Hepatocyte (in vitro differentiated cells): ENCODE measurements at regions not wholly inside any gene's neighbourhood (a gene's known extent, or its start where the extent isn't known, plus 50 kb on each side); places are given as distances from the start of the nearest gene placed in this dataset.

Source experiments
- DNase-seq: peaks from one replicate; pipeline ENCODE4 v3.0.0-alpha.2; 2016; ENCODE audit warnings: low spot score
- H2AFZ ChIP-seq: fragments of 200-600 bp; sonication (generic); 2 replicates; pipeline ENCODE4 v1.6.0; 2016; ENCODE audit warnings: antibody characterized with exemption, mild to moderate bottlenecking
- H3K27ac ChIP-seq: fragments of 200-600 bp; sonication (generic); 2 replicates; pipeline ENCODE4 v1.5.1; 2016; ENCODE audit warnings: mild to moderate bottlenecking
- H3K27me3 ChIP-seq: fragments of 200-600 bp; sonication (generic); 2 replicates; pipeline ENCODE4 v1.6.1; 2016
- H3K36me3 ChIP-seq: fragments of 200-600 bp; sonication (generic); replicated peaks from 2 replicates; pipeline ENCODE4 v1.5.1; 2016; ENCODE audit warnings: low read depth; ENCODE audit not compliant: insufficient read depth
- H3K4me1 ChIP-seq: fragments of 200-600 bp; sonication (generic); 2 replicates; pipeline ENCODE4 v1.5.1; 2016; ENCODE audit warnings: mild to moderate bottlenecking, moderate library complexity; ENCODE audit not compliant: insufficient read depth
- H3K4me2 ChIP-seq: fragments of 200-600 bp; sonication (generic); 2 replicates; pipeline ENCODE4 v1.6.0; 2016
- H3K4me3 ChIP-seq: fragments of 200-600 bp; sonication (generic); 2 replicates; pipeline ENCODE4 v1.5.1; 2016; ENCODE audit warnings: mild to moderate bottlenecking
- H3K79me2 ChIP-seq: fragments of 200-600 bp; sonication (generic); 2 replicates; pipeline ENCODE4 v1.6.0; 2017; ENCODE audit warnings: mild to moderate bottlenecking
- H3K9me2 ChIP-seq: fragments of 200-600 bp; sonication (generic); replicated peaks from 2 replicates; pipeline ENCODE4 v1.6.0; 2017; ENCODE audit warnings: mild to moderate bottlenecking; ENCODE audit not compliant: insufficient read depth
- H3K9me3 ChIP-seq: fragments of 200-600 bp; sonication (generic); 2 replicates; pipeline ENCODE4 v1.5.1; 2016; ENCODE audit warnings: low read depth, mild to moderate bottlenecking
- H4K20me1 ChIP-seq: fragments of 200-600 bp; sonication (generic); 2 replicates; pipeline ENCODE4 v1.6.0; 2016; ENCODE audit warnings: mild to moderate bottlenecking; ENCODE audit not compliant: insufficient read depth, poor library complexity, severe bottlenecking
- CTCF ChIP-seq: fragments of 200-600 bp; sonication (generic); IDR thresholded peaks from 2 replicates; pipeline ENCODE4 v1.5.1; 2016; ENCODE audit warnings: antibody characterized with exemption, mild to moderate bottlenecking; ENCODE audit not compliant: poor library complexity
- EZH2 ChIP-seq: fragments of 200-600 bp; sonication (generic); IDR thresholded peaks from 2 replicates; pipeline ENCODE4 v1.6.1; 2016; ENCODE audit warnings: antibody characterized with exemption, mild to moderate bottlenecking, borderline replicate concordance
- EZH2phosphoT487 ChIP-seq: fragments of 200-600 bp; sonication (generic); IDR thresholded peaks from one replicate; pipeline ENCODE4 v1.6.1; 2018; ENCODE audit warnings: antibody characterized with exemption, mild to moderate bottlenecking, low read depth, moderate library complexity; ENCODE audit not compliant: unreplicated experiment, severe bottlenecking
- WGBS: methylation state at CpG from one replicate; pipeline ENCODE4 v1.1.6; 2016; ENCODE audit warnings: low lambda C conversion rate; ENCODE audit errors: missing lambda C conversion rate; 5-methylcytosine and 5-hydroxymethylcytosine counted together

- Histone ChIP-seq H3K27ac (peak overlapping the region; percentile 88), H3K4me2 (peak overlapping the region; percentile 85), H4K20me1 (peaks cover 53% of the 10 kb centered on the region), H3K36me3 (no peaks in the 10 kb centered on the region), H3K9me2 (no peaks in the 10 kb centered on the region), H3K4me1 (peaks cover 47% of the 10 kb centered on the region), H3K9me3 (no peaks in the 10 kb centered on the region), H3K4me3 (peak overlapping the region; percentile 91), H2AFZ (no peak overlapping the region), H3K27me3 (no peaks in the 10 kb centered on the region), H3K79me2 (peaks cover 65% of the 10 kb centered on the region)
- no peak for DNase-seq
- WGBS: 42% methylated on average over 4 of the region's 4 CpGs
- TF ChIP-seq EZH2: no peak
- no peak for TF ChIP-seq CTCF
- TF ChIP-seq EZH2phosphoT487: no peak
Observed at GRCh38 chr1:149844650-149845255, 54.6 kb upstream of the BOLA1 start.

GRCh38 chr1:149845416-149845815 is 54.0 kb upstream of the BOLA1 start:
- Histone ChIP-seq H3K27ac (peak overlapping the region; percentile 88), H3K4me2 (peak overlapping the region; percentile 85), H3K27me3 (no peaks in the 10 kb centered on the region), H3K4me3 (no peak overlapping the region), H3K4me1 (peaks cover 47% of the 10 kb centered on the region), H3K36me3 (no peaks in the 10 kb centered on the region), H3K79me2 (peaks cover 69% of the 10 kb centered on the region), H3K9me3 (no peaks in the 10 kb centered on the region), H4K20me1 (peaks cover 53% of the 10 kb centered on the region), H3K9me2 (no peaks in the 10 kb centered on the region), H2AFZ (no peak overlapping the region)
- 42% methylated on average over 3 of the region's 3 CpGs for WGBS
- no peak for TF ChIP-seq EZH2
- TF ChIP-seq EZH2phosphoT487: no peak
- TF ChIP-seq CTCF: no peak
- DNase-seq: no peak

- H3K4me3 ChIP-seq: no peak overlapping the region
- peaks cover 53% of the 10 kb centered on the region for H4K20me1 ChIP-seq
- DNase-seq: no peak
- H3K4me1 ChIP-seq: peaks cover 47% of the 10 kb centered on the region
- H3K27ac ChIP-seq: no peak overlapping the region
- WGBS: 93% methylated on average over 3 of the region's 3 CpGs
- H3K9me3 ChIP-seq: no peaks in the 10 kb centered on the region
- no peaks in the 10 kb centered on the region for H3K9me2 ChIP-seq
- peak overlapping the region; percentile 85 for H3K4me2 ChIP-seq
- no peak overlapping the region for H2AFZ ChIP-seq
- H3K79me2 ChIP-seq: peaks cover 69% of the 10 kb centered on the region
- no peaks in the 10 kb centered on the region for H3K36me3 ChIP-seq
- H3K27me3 ChIP-seq: no peaks in the 10 kb centered on the region
- TF ChIP-seq EZH2phosphoT487: no peak
- no peak for TF ChIP-seq EZH2
- no peak for TF ChIP-seq CTCF
Observed at GRCh38 chr1:149846042-149846441, 53.3 kb upstream of the BOLA1 start.
